HAP-1 (cell line): ENCODE measurements at regions not wholly inside any gene's neighbourhood (a gene's known extent, or its start where the extent isn't known, plus 50 kb on each side); places are given as distances from the start of the nearest gene placed in this dataset.

Source experiments
- DNase-seq, 2 experiments: peaks; one replicate each; pipeline ENCODE4 v3.0.0-alpha.2; 2016 to 2020; ENCODE audit warnings: low spot score in 2 of 2
- H3K27me3 ChIP-seq: fragments of 250-450 bp; sonication (Bioruptor Pico); 2 replicates; pipeline ENCODE4 v1.5.1; 2020; ENCODE audit warnings: low read depth, mild to moderate bottlenecking, moderate library complexity
- H3K36me3 ChIP-seq: fragments of 250-450 bp; sonication (Bioruptor Pico); replicated peaks from 2 replicates; pipeline ENCODE4 v1.5.1; 2020; ENCODE audit warnings: mild to moderate bottlenecking
- H3K4me1 ChIP-seq: fragments of 250-450 bp; sonication (Bioruptor Pico); 2 replicates; pipeline ENCODE4 v1.5.1; 2020; ENCODE audit warnings: mild to moderate bottlenecking
- H3K4me3 ChIP-seq: fragments of 250-450 bp; sonication (Bioruptor Pico); 2 replicates; pipeline ENCODE4 v1.5.1; 2020; ENCODE audit warnings: mild to moderate bottlenecking, moderate library complexity
- H3K9me3 ChIP-seq: fragments of 250-450 bp; sonication (Bioruptor Pico); 2 replicates; pipeline ENCODE4 v1.5.1; 2020; ENCODE audit warnings: mild to moderate bottlenecking, moderate library complexity
- in situ Hi-C: fragments of 300-500 bp; cut with MboI; formaldehyde crosslinking; loops from 3 replicates; pipeline ENCODE4 v1.14.3; 2020; ENCODE audit warnings: low sequenced_read_pairs, inconsistent platforms, mixed read lengths

DNA sequence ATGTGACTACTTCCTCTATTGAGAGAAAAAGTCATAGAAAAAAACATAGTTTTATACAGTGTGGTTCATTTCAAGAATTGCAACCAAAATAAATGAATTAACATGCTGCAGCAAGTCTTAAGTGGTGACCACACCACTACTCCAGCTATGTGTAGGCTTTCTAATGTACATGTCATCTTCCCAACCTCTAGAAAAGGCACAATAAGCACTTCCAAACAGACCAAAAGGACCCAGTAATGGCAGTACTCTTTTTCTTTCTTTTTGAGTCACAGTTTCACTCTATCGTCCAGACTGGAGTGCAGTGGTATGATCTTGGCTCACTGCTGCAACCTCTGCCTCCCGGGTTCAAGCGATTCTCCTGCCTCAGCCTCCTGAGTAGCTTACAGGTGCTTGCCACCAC, 219.3 kb upstream of the KBTBD8 start:
- no peak for DNase-seq
- Histone ChIP-seq H3K4me1 (no peaks in the 10 kb centered on the region), H3K9me3 (peaks cover 3% of the 10 kb centered on the region; the same call in 1 of the 2 replicates), H3K4me3 (no peak overlapping the region), H3K27me3 (no peaks in the 10 kb centered on the region), H3K36me3 (no peaks in the 10 kb centered on the region)
- in situ Hi-C loops: no loop called here

GRCh38 chr3:66785191-66785909, 212.8 kb upstream of the KBTBD8 start:
- no peak overlapping the region for H3K4me3 ChIP-seq
- in situ Hi-C loops: no loop called here
- no peaks in the 10 kb centered on the region for H3K27me3 ChIP-seq
- no peaks in the 10 kb centered on the region for H3K4me1 ChIP-seq
- H3K36me3 ChIP-seq: no peaks in the 10 kb centered on the region
- peaks cover 4% of the 10 kb centered on the region; the same call in 1 of the 2 replicates for H3K9me3 ChIP-seq
- no peak for DNase-seq

GRCh38 chr3:66789580-66790237, 208.4 kb upstream of the KBTBD8 start:
- no peaks in the 10 kb centered on the region for H3K27me3 ChIP-seq
- H3K4me3 ChIP-seq: no peak overlapping the region
- in situ Hi-C loops: no loop called here
- H3K9me3 ChIP-seq: no peaks in the 10 kb centered on the region
- no peaks in the 10 kb centered on the region for H3K4me1 ChIP-seq
- DNase-seq: no peak
- no peaks in the 10 kb centered on the region for H3K36me3 ChIP-seq

DNA sequence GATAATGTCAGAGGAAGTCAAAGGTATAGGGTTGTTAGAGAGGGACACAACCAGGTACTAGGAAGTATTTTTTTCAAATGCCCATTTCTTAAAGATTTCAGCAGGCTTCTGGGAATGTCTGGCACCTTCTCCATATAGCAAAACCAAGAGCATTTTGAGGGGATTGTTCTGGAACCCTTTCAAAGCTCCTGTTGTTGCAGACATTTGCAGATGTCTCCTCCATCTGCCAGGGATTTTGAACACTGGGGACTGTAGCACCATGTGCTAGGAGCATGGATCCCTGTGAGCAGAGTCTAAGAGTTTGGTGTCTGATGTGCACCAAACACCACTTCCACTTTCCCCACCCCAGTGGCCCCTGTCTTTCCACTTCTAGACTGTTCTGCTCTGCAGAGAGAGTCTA, 206.0 kb upstream of the KBTBD8 start:
- no peak for DNase-seq
- in situ Hi-C loops: no loop called here
- Histone ChIP-seq H3K4me1 (no peaks in the 10 kb centered on the region), H3K27me3 (no peaks in the 10 kb centered on the region), H3K9me3 (no peaks in the 10 kb centered on the region), H3K36me3 (no peaks in the 10 kb centered on the region), H3K4me3 (no peak overlapping the region)

DNA sequence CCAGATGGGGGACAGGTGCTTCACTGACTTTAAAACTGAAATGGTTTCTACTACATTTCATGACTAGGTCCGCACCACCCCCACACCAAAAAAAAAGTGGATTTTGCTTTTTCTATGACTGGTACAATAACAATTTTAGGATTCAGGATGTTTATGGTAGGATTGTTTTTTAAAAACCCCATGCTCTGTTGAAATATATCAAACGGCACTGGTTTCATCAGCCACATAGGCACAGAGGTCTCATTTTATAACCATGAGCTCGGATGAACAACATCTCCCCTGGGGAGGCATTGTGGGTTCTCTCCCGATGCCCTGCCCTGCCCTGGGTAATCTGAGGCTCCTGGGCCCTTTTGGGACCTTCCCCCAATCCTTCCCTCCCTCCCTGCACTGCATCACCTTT, 202.7 kb upstream of the KBTBD8 start:
- Histone ChIP-seq H3K9me3 (no peaks in the 10 kb centered on the region), H3K27me3 (no peaks in the 10 kb centered on the region), H3K4me3 (no peak overlapping the region), H3K4me1 (no peaks in the 10 kb centered on the region), H3K36me3 (no peaks in the 10 kb centered on the region)
- DNase-seq: no peak
- in situ Hi-C loops: no loop called here

GRCh38 chr3:66796343-66796742, 201.8 kb upstream of the KBTBD8 start:
- in situ Hi-C loops: no loop called here
- no peak for DNase-seq
- H3K27me3 ChIP-seq: no peaks in the 10 kb centered on the region
- no peak overlapping the region for H3K4me3 ChIP-seq
- no peaks in the 10 kb centered on the region for H3K36me3 ChIP-seq
- H3K4me1 ChIP-seq: no peaks in the 10 kb centered on the region
- H3K9me3 ChIP-seq: no peaks in the 10 kb centered on the region

GRCh38 chr3:66797889-66798560, 200.1 kb upstream of the KBTBD8 start:
- no peak overlapping the region for H3K4me3 ChIP-seq
- H3K36me3 ChIP-seq: no peaks in the 10 kb centered on the region
- H3K27me3 ChIP-seq: no peaks in the 10 kb centered on the region
- no peaks in the 10 kb centered on the region for H3K9me3 ChIP-seq
- no peak for DNase-seq
- in situ Hi-C loops: no loop called here
- no peaks in the 10 kb centered on the region for H3K4me1 ChIP-seq

GRCh38 chr3:66800941-66801545, 197.1 kb upstream of the KBTBD8 start:
- H3K4me3 ChIP-seq: no peak overlapping the region
- in situ Hi-C loops: loop anchor here (25.0 kb wide), 1 partner anchor 289 kb away; the partner anchor contains the start of gene LRIG1
- H3K36me3 ChIP-seq: no peaks in the 10 kb centered on the region
- H3K27me3 ChIP-seq: no peaks in the 10 kb centered on the region
- DNase-seq: no peak
- H3K4me1 ChIP-seq: 0 out of 2 replicates have a peak, but pooled peaks cover 5% of the 10 kb centered on the region
- H3K9me3 ChIP-seq: no peaks in the 10 kb centered on the region

DNA sequence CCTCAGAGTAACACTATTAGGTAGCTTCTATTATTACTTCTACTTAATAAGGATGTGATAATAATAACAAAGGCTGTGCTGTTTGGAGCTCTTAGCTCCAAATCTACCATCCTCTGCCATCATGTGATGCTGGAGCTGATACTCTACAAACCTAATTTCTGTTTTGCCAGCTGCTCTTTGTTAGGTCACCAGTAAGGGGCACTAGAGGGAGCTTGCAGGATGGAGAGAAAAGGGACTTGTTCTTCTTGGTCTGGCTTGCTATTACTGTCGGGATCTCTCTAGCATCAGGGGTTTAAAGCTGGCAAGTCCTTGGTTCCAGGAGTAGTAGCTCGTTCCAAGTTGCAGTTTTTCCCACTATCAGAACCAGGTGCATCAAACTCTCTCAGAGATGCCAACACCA, 194.9 kb upstream of the KBTBD8 start:
- no peaks in the 10 kb centered on the region for H3K36me3 ChIP-seq
- H3K27me3 ChIP-seq: no peaks in the 10 kb centered on the region
- no peaks in the 10 kb centered on the region for H3K9me3 ChIP-seq
- H3K4me3 ChIP-seq: no peak overlapping the region
- 0 out of 2 replicates have a peak, but pooled peaks cover 5% of the 10 kb centered on the region for H3K4me1 ChIP-seq
- in situ Hi-C loops: loop anchor here (25.0 kb wide), 1 partner anchor 291 kb away; the partner anchor contains the start of gene LRIG1
- DNase-seq: peak in 1 of 2 experiments; percentile 6

DNA sequence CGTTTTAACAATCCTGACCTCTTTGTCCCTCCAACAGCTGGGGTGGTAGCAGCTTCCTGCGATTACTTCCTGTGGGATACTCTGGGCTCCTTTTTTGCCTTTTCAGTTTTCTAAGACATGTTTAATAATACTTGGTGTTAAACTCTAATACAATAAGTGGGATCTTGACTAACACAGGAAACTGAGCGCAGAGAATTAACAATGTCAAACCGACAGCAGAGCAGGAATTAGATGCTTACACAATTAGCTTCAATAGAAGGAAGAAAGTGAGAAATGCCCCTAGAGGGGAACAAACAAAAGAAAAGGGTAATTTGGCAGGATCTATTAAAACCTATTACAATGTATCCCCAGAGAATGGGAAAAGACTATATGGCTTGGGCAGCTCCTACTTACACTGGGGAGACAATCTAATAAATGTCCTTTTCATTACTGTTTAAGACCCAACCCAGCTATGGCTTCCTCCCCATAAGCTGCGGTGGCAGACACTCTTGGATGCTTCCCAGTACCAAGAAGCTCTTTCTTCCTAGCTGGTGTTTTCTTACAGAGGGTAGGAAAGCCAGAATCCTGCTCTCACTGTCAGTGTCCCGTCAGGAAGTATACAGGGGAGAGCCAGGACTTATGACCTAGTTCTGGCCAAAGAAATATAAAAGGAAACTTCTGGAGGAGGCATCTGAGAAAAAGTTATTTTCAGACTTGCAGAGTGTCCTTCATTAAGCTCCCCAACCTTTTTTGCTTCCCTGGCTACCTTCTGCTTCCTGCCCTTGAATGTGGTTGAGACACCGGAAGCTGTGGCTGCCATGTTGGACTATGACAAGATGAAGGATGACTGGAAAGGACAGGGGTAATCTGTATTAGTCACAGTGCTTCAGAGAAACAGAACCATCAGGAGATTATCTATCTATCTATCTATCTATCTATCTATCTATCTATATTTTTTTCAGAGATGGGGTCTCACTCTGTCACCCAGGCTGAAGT, 194.1 kb upstream of the KBTBD8 start:
- in situ Hi-C loops: loop anchor here (25.0 kb wide), 1 partner anchor 292 kb away; the partner anchor contains the start of gene LRIG1
- Histone ChIP-seq H3K27me3 (no peaks in the 10 kb centered on the region), H3K36me3 (no peaks in the 10 kb centered on the region), H3K4me3 (no peak overlapping the region), H3K4me1 (0 out of 2 replicates have a peak, but pooled peaks cover 5% of the 10 kb centered on the region), H3K9me3 (no peaks in the 10 kb centered on the region)
- peak in 1 of 2 experiments; percentile 17 for DNase-seq

DNA sequence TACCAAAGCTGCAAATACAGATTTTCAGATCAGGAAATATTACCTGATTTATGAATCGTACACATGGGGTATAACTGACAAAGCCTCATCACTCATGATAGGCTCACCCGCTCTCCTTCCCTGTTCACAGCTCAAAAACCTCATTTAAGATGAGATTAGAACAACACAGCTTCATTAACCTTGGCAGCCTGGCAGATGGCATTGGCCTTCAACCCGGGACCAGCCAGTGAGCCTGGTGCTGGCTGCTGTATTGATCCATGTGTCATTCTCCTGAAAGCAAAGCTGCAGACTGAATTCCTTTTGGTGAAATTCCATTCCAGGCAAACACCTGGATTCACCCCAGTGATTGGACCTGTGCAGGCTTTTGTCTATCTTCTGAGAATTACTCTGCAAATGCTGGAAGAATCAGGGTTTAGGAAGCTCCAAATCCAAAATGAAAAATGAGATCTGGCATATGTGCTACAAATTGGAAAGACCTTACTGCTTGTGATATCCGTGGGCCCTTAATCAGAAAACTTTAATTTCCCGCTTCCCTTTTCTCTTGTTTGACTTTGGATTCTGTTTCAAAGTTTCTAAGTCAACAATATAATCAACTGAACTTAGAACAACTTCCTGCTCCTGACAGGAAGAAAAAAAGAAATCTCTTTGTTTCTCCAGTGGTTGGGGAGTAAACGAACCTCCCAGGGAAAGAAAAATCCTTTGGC, 189.1 kb upstream of the KBTBD8 start:
- H3K27me3 ChIP-seq: no peaks in the 10 kb centered on the region
- DNase-seq: no peak
- no peaks in the 10 kb centered on the region for H3K9me3 ChIP-seq
- 0 out of 2 replicates have a peak, but pooled peaks cover 1% of the 10 kb centered on the region for H3K4me1 ChIP-seq
- no peaks in the 10 kb centered on the region for H3K36me3 ChIP-seq
- no peak overlapping the region for H3K4me3 ChIP-seq
- in situ Hi-C loops: loop anchor here (25.0 kb wide), 1 partner anchor 297 kb away; the partner anchor contains the start of gene LRIG1

DNA sequence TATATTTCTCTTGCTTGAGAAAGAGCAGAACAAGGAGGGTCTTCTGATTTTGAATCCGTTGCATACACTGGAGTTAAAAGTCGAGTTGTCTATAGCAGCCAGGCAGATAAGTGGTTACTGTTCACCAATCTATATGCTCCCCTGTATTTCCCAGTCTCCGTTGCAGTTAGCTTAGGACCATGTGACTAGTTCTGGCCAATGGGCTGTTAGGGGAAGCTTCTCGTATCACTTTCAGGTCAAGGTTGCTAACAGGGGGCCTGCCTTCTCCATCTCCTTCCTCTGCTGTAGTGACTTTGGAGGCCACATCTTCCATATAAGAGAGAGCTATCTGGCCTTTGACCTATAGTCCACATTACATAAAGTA, 188.5 kb upstream of the KBTBD8 start:
- Histone ChIP-seq H3K4me3 (no peak overlapping the region), H3K4me1 (no peaks in the 10 kb centered on the region), H3K36me3 (no peaks in the 10 kb centered on the region), H3K9me3 (no peaks in the 10 kb centered on the region), H3K27me3 (no peaks in the 10 kb centered on the region)
- no peak for DNase-seq
- in situ Hi-C loops: loop anchor here (25.0 kb wide), 1 partner anchor 297 kb away; the partner anchor contains the start of gene LRIG1
